ENCODE measurements at regions not wholly inside any gene's neighbourhood (a gene's known extent, or its start where the extent isn't known, plus 50 kb on each side); places are given as distances from the start of the nearest gene placed in this dataset.
"Not testable (repeated sequence)": the region's sequence is repeated elsewhere in the genome, so short reads cannot be mapped to it uniquely, and the experiment has no call there.

GRCh38 chr6:115618256-115618655 lies 442.4 kb downstream of the FRK start:
- no peak for DNase-seq

- no peak for DNase-seq
Measured at GRCh38 chr6:115617031-115617430, 443.7 kb downstream of the FRK start.

GRCh38 chr6:115613488-115613887 lies 447.2 kb downstream of the FRK start:
- peak; percentile 1 for DNase-seq

GRCh38 chr6:115612796-115613479 lies 447.8 kb downstream of the FRK start:
- DNase-seq: no peak

- no peak for DNase-seq
Measured at GRCh38 chr6:115612216-115612615, 448.5 kb downstream of the FRK start.

- no peak for DNase-seq
Measured at GRCh38 chr6:115610696-115611095, 450.0 kb downstream of the FRK start.

GRCh38 chr6:115609111-115609510 lies 451.6 kb downstream of the FRK start:
- DNase-seq: no peak

GRCh38 chr6:115602466-115602865 lies 458.2 kb downstream of the FRK start:
- DNase-seq: no peak

- no peak for DNase-seq
Measured at GRCh38 chr6:115601509-115601908, 459.2 kb downstream of the FRK start.

GRCh38 chr6:115601064-115601463 lies 459.6 kb downstream of the FRK start:
- DNase-seq: no peak

GRCh38 chr6:115594891-115595290 lies 465.8 kb downstream of the FRK start:
- DNase-seq: no peak

GRCh38 chr6:115592025-115592424 lies 468.7 kb downstream of the FRK start:
- no peak for DNase-seq

- not testable (repeated sequence) for DNase-seq
Measured at GRCh38 chr6:115589072-115589471, 471.6 kb downstream of the FRK start.

- DNase-seq: no peak
Measured at GRCh38 chr6:115583290-115583689, 477.4 kb downstream of the FRK start.

- DNase-seq: no peak
Measured at GRCh38 chr6:115582386-115582785, 478.3 kb downstream of the FRK start.

- DNase-seq: not testable (repeated sequence)
Measured at GRCh38 chr6:115579565-115579964, 481.1 kb downstream of the FRK start.

GRCh38 chr6:115577270-115577669 lies 483.4 kb downstream of the FRK start:
- no peak for DNase-seq

GRCh38 chr6:115575285-115575684 lies 485.4 kb downstream of the FRK start:
- DNase-seq: no peak

- DNase-seq: no peak
Measured at GRCh38 chr6:115573861-115574260, 486.8 kb downstream of the FRK start.

GRCh38 chr6:115570331-115570730 lies 490.4 kb downstream of the FRK start:
- DNase-seq: no peak

- DNase-seq: no peak
Measured at GRCh38 chr6:115554060-115554459, 506.6 kb downstream of the FRK start.

GRCh38 chr6:115551527-115551926 lies 509.2 kb downstream of the FRK start:
- no peak for DNase-seq

- no peak for DNase-seq
Measured at GRCh38 chr6:115545672-115545986, 515.1 kb downstream of the FRK start.

GRCh38 chr6:115544765-115545671 lies 515.7 kb downstream of the FRK start:
- no peak for DNase-seq
